Spleen (tissue), 11 donors: ENCODE measurements at regions not wholly inside any gene's neighbourhood (a gene's known extent, or its start where the extent isn't known, plus 50 kb on each side); places are given as distances from the start of the nearest gene placed in this dataset.

Experiments used
- DNase-seq: peaks from one replicate; pipeline ENCODE4 v3.0.0-alpha.2; 2020
- H3K27ac ChIP-seq, 8 donors: fragments of 200-600 bp; sonication (generic) in 7 of 8; 1 replicate in 4 of 8; 2 replicates in 4 of 8; pipeline versions ENCODE4 v1.5.0 to v1.8.0; 2016 to 2021; ENCODE audit warnings: inconsistent platforms in 4 of 8, mild to moderate bottlenecking in 4 of 8, moderate library complexity in 1 of 8
- H3K27me3 ChIP-seq, 7 donors: fragments of 200-600 bp; sonication (generic) in 6 of 7; replicated peaks in 1 of 7; 1 replicate in 4 of 7; 2 replicates in 3 of 7; pipeline versions ENCODE4 v1.5.0 to v1.8.0; 2016 to 2021; ENCODE audit warnings: inconsistent platforms in 3 of 7, mild to moderate bottlenecking in 1 of 7
- H3K36me3 ChIP-seq, 6 donors: fragments of 200-600 bp; sonication (generic) in 5 of 6; 1 replicate in 4 of 6; 2 replicates in 2 of 6; pipeline versions ENCODE4 v1.5.0 to v1.8.0; 2016 to 2021; ENCODE audit warnings: inconsistent platforms in 2 of 6
- H3K4me1 ChIP-seq, 6 donors: fragments of 200-600 bp; sonication (generic) in 5 of 6; 1 replicate in 3 of 6; 2 replicates in 3 of 6; pipeline versions ENCODE4 v1.5.0 to v1.8.0; 2016 to 2021; ENCODE audit warnings: inconsistent platforms in 3 of 6
- H3K4me3 ChIP-seq, 8 donors: fragments of 200-600 bp; sonication (generic) in 7 of 8; 1 replicate in 4 of 8; 2 replicates in 4 of 8; pipeline versions ENCODE4 v1.5.0 to v1.8.0; 2016 to 2021; ENCODE audit warnings: inconsistent platforms in 4 of 8, mild to moderate bottlenecking in 4 of 8, moderate library complexity in 2 of 8
- H3K9me3 ChIP-seq, 8 donors: fragments of 200-600 bp; sonication (generic) in 7 of 8; 1 replicate in 4 of 8; 2 replicates in 4 of 8; pipeline versions ENCODE4 v1.5.0 to v1.8.0; 2016 to 2021; ENCODE audit warnings: inconsistent platforms in 4 of 8
- CTCF ChIP-seq, 11 experiments: fragments of 200-600 bp in 7 of 11; fragments of 450-650 bp in 4 of 11; sonication (generic) in 4 of 11; IDR thresholded peaks in 8 of 11; conservative IDR thresholded peaks in 3 of 11; 1 replicate in 7 of 11; 2 replicates in 4 of 11; pipeline versions ENCODE4 v1.4.0 to v1.8.0; 2016 to 2021; ENCODE audit warnings: antibody characterized with exemption in 11 of 11, inconsistent platforms in 4 of 11, mild to moderate bottlenecking in 1 of 11
- POLR2A ChIP-seq, 3 donors: fragments of 450-650 bp; IDR thresholded peaks; one replicate each; pipeline ENCODE4 v1.5.1; 2017; ENCODE audit warnings: antibody characterized with exemption in 3 of 3, mild to moderate bottlenecking in 1 of 3
- POLR2AphosphoS5 ChIP-seq, 3 donors: sonication (generic); formaldehyde crosslinking; IDR thresholded peaks; one replicate each; pipeline ENCODE4 v1.5.1; 2017; ENCODE audit warnings: antibody characterized with exemption in 3 of 3
- WGBS, 5 donors: extraction: QIAGEN DNeasy Blood & Tissue Kit in 3 of 5; methylation state at CpG; one replicate each; pipeline versions ENCODE4 v1.1.5 to v1.1.7; 2013 to 2018; 5-methylcytosine and 5-hydroxymethylcytosine counted together
- intact Hi-C: fragments of 100-400 bp; cut with DNase I; formaldehyde crosslinking; loops from one replicate; pipeline ENCODE4 v1.15.0; 2023; ENCODE audit warnings: low total_unique reads
- donor health status: healthy with polysubstance abuse.
- donor health status: DM: no; HTN: no; CAD: no; lungs with moderate emphysema.
- donor health status: DM: no; HTN: no; CAD: no.
- donor health status: Bipolar disorder and iron deficiency.
- donor health status: healthy.
- donor health status: DM: no; HTN: no; CAD: no.
- donor health status: DM: yes; HTN: yes; CAD: no.

- DNase-seq, result no peak
These were observed 100.4 kb downstream of the ANKRD7 start for GRCh38 chr7:118324790-118325449.

GRCh38 chr7:118325450-118325808 is 100.9 kb downstream of the ANKRD7 start:
- DNase-seq, result no peak
- intact Hi-C loops, result no loop called here
- Histone ChIP-seq H3K9me3 (no peaks in the 10 kb centered on the region), H3K27ac (no peak overlapping the region), H3K4me3 (no peak overlapping the region), H3K27me3 (no peaks in the 10 kb centered on the region), H3K36me3 (no peaks in the 10 kb centered on the region), H3K4me1 (no peaks in the 10 kb centered on the region)
- no peak for TF ChIP-seq CTCF (IDR thresholded peaks at IDR 0.05 in 8 of 11, conservative IDR thresholded peaks at IDR 0.05 in 3 of 11)
- no peak for TF ChIP-seq POLR2AphosphoS5 (IDR thresholded peaks at IDR 0.05)
- no peak for TF ChIP-seq POLR2A (IDR thresholded peaks at IDR 0.05)

More at GRCh38 chr7:118324790-118325449, 100.4 kb downstream of the ANKRD7 start:
- Histone ChIP-seq H3K4me1 (no peaks in the 10 kb centered on the region), H3K4me3 (no peak overlapping the region), H3K27me3 (no peaks in the 10 kb centered on the region), H3K27ac (no peak overlapping the region), H3K9me3 (no peaks in the 10 kb centered on the region), H3K36me3 (no peaks in the 10 kb centered on the region)
- TF ChIP-seq POLR2A (IDR thresholded peaks at IDR 0.05) (no peak), POLR2AphosphoS5 (IDR thresholded peaks at IDR 0.05) (no peak), CTCF (IDR thresholded peaks at IDR 0.05 in 8 of 11, conservative IDR thresholded peaks at IDR 0.05 in 3 of 11) (no peak)
- WGBS, 5 donors, result 82 to 93% (median 87%) methylated on average over 4 of the region's 4 CpGs
- intact Hi-C loops, result no loop called here

- Histone ChIP-seq H3K9me3 (no peaks in the 10 kb centered on the region), H3K27me3 (no peaks in the 10 kb centered on the region), H3K27ac (no peak overlapping the region), H3K4me1 (no peaks in the 10 kb centered on the region), H3K4me3 (no peak overlapping the region), H3K36me3 (no peaks in the 10 kb centered on the region)
- DNase-seq, result no peak
- 53 to 71% (median 64%) methylated on average over 2 of the region's 2 CpGs for WGBS, 5 donors
- intact Hi-C loops, result no loop called here
- no peak for TF ChIP-seq POLR2A (IDR thresholded peaks at IDR 0.05)
- no peak for TF ChIP-seq POLR2AphosphoS5 (IDR thresholded peaks at IDR 0.05)
- no peak for TF ChIP-seq CTCF (IDR thresholded peaks at IDR 0.05 in 8 of 11, conservative IDR thresholded peaks at IDR 0.05 in 3 of 11)
These were observed 102.7 kb downstream of the ANKRD7 start for GRCh38 chr7:118327174-118327573.

- intact Hi-C loops, result no loop called here
- Histone ChIP-seq H3K27ac (no peak overlapping the region), H3K4me3 (no peak overlapping the region), H3K9me3 (no peaks in the 10 kb centered on the region), H3K36me3 (no peaks in the 10 kb centered on the region), H3K27me3 (no peaks in the 10 kb centered on the region), H3K4me1 (no peaks in the 10 kb centered on the region)
- no peak for DNase-seq
- WGBS, 5 donors, result 72 to 80% (median 77%) methylated on average over 11 of the region's 11 CpGs
- TF ChIP-seq CTCF (IDR thresholded peaks at IDR 0.05 in 8 of 11, conservative IDR thresholded peaks at IDR 0.05 in 3 of 11), result no peak
- no peak for TF ChIP-seq POLR2A (IDR thresholded peaks at IDR 0.05)
- no peak for TF ChIP-seq POLR2AphosphoS5 (IDR thresholded peaks at IDR 0.05)
These were observed 104.2 kb downstream of the ANKRD7 start for GRCh38 chr7:118328505-118329211.
